GM23248 (cell line): ENCODE measurements at regions not wholly inside any gene's neighbourhood (a gene's known extent, or its start where the extent isn't known, plus 50 kb on each side); places are given as distances from the start of the nearest gene placed in this dataset.

Source experiments
- DNase-seq: peaks from one replicate; pipeline ENCODE4 v3.0.0-alpha.2; 2015
- H2AFZ ChIP-seq: fragments of 200-600 bp; sonication (generic); 2 replicates; pipeline ENCODE4 v1.6.1; 2016; ENCODE audit warnings: antibody characterized with exemption
- H3F3A ChIP-seq: fragments of 200-600 bp; sonication (generic); 2 replicates; pipeline ENCODE4 v1.6.1; 2016; ENCODE audit warnings: mild to moderate bottlenecking, antibody characterized with exemption, mixed run types; ENCODE audit not compliant: insufficient read depth
- H3K27ac ChIP-seq: fragments of 200-600 bp; sonication (generic); 2 replicates; pipeline ENCODE4 v1.5.1; 2016; ENCODE audit warnings: mild to moderate bottlenecking
- H3K27me3 ChIP-seq: fragments of 200-600 bp; sonication (generic); replicated peaks from 2 replicates; pipeline ENCODE4 v1.6.1; 2016; ENCODE audit warnings: mild to moderate bottlenecking; ENCODE audit not compliant: insufficient read depth
- H3K36me3 ChIP-seq: fragments of 200-600 bp; sonication (generic); 2 replicates; pipeline ENCODE4 v1.6.1; 2016; ENCODE audit warnings: low read depth, mild to moderate bottlenecking
- H3K4me1 ChIP-seq: fragments of 200-600 bp; sonication (generic); 2 replicates; pipeline ENCODE4 v1.6.1; 2016; ENCODE audit warnings: mild to moderate bottlenecking; ENCODE audit not compliant: insufficient read depth
- H3K4me2 ChIP-seq: fragments of 200-600 bp; sonication (generic); one replicate; pipeline ENCODE4 v1.6.1; 2016; ENCODE audit warnings: mild to moderate bottlenecking; ENCODE audit not compliant: unreplicated experiment
- H3K4me3 ChIP-seq: fragments of 200-600 bp; sonication (generic); 2 replicates; pipeline ENCODE4 v1.5.1; 2016; ENCODE audit warnings: mild to moderate bottlenecking
- H3K79me2 ChIP-seq: fragments of 200-600 bp; sonication (generic); 2 replicates; pipeline ENCODE4 v1.6.1; 2016; ENCODE audit warnings: mild to moderate bottlenecking; ENCODE audit not compliant: insufficient read depth
- H3K9ac ChIP-seq: fragments of 200-600 bp; sonication (generic); 2 replicates; pipeline ENCODE4 v1.6.1; 2016; ENCODE audit warnings: mild to moderate bottlenecking
- H3K9me2 ChIP-seq: fragments of 200-600 bp; sonication (generic); 2 replicates; pipeline ENCODE4 v1.6.1; 2016; ENCODE audit warnings: mixed run types, mild to moderate bottlenecking, moderate library complexity; ENCODE audit not compliant: insufficient read depth
- H3K9me3 ChIP-seq: fragments of 200-600 bp; sonication (generic); one replicate; pipeline ENCODE4 v1.6.1; 2017; ENCODE audit warnings: low read depth
- H4K20me1 ChIP-seq: fragments of 200-600 bp; sonication (generic); 2 replicates; pipeline ENCODE4 v1.6.0; 2016; ENCODE audit not compliant: insufficient read depth
- EZH2 ChIP-seq: fragments of 200-600 bp; sonication (generic); IDR thresholded peaks from 2 replicates; pipeline ENCODE4 v1.6.1; 2018; ENCODE audit warnings: antibody characterized with exemption, mild to moderate bottlenecking; ENCODE audit not compliant: insufficient read depth, poor library complexity, severe bottlenecking
- EZH2phosphoT487 ChIP-seq: fragments of 200-600 bp; sonication (generic); IDR thresholded peaks from 2 replicates; pipeline ENCODE4 v1.6.1; 2018; ENCODE audit warnings: antibody characterized with exemption, moderate library complexity, mild to moderate bottlenecking, low read depth; ENCODE audit not compliant: insufficient read depth
- WGBS, 2 experiments: methylation state at CpG; one replicate each; pipeline ENCODE4 v1.1.6; 2015 to 2017; ENCODE audit warnings: low lambda C conversion rate in 2 of 2, low coverage in 1 of 2; ENCODE audit errors: missing lambda C conversion rate in 2 of 2; 5-methylcytosine and 5-hydroxymethylcytosine counted together
- in situ Hi-C: fragments of 300-500 bp; cut with MboI; formaldehyde crosslinking; loops from 2 replicates; pipeline ENCODE4 v1.15.0; 2020

DNA sequence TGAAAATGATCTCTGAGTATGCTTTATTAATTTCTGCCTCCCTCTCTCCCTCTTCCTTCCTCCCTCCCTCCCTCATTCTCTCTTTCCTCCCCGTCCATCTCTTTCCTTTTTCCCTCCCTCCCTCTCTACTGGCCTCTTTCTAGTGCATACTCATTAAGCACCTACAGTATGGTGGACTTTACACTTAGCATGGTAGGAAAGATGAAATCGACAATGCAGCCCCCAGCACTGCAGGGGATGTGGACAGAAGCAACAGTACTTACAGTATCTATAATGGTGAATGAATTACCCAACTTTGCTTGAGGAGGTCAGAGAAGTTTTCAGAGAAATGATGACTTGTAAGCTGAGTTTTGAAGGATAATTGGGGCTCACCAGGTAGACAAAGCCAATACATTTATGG lies 143.8 kb upstream of the RPS6KA3 start:
- TF ChIP-seq EZH2 (no peak), EZH2phosphoT487 (no peak)
- no peaks in the 10 kb centered on the region for H3K27me3 ChIP-seq
- 68 to 92% methylated on average over 1 to 2 of the region's 2 CpGs for WGBS, 2 experiments
- no peak for DNase-seq
- H3K4me1 ChIP-seq = no peaks in the 10 kb centered on the region
- no peaks in the 10 kb centered on the region for H3F3A ChIP-seq
- no peak overlapping the region for H3K4me3 ChIP-seq
- H3K9me2 ChIP-seq = no peaks in the 10 kb centered on the region
- H3K9me3 ChIP-seq = no peaks in the 10 kb centered on the region
- in situ Hi-C loops = no loop called here
- no peaks in the 10 kb centered on the region for H4K20me1 ChIP-seq
- H3K9ac ChIP-seq = no peak overlapping the region
- no peak overlapping the region for H3K27ac ChIP-seq
- H3K4me2 ChIP-seq = no peak overlapping the region
- no peaks in the 10 kb centered on the region for H3K79me2 ChIP-seq
- H3K36me3 ChIP-seq = no peaks in the 10 kb centered on the region
- no peak overlapping the region for H2AFZ ChIP-seq

DNA sequence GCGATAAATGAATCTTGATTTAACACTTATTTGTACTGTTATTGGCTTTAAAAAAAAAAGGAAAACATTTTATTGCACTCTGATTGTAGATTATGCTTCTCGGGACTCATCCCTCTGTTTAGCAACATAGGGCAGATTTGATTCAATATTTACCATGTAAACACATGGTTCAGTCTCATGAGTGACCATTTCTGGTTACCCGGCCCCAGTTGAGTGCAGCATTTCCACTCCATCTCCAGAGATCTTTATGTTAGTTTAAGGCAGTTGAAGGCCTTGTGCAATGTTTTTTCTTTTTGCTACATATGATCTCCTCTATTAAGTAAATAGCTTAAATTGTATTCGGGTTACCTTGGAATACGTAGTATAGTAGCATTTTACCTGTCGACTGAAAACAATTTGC lies 143.3 kb upstream of the RPS6KA3 start:
- no peak for TF ChIP-seq EZH2phosphoT487
- TF ChIP-seq EZH2 = no peak
- H3K27ac ChIP-seq = no peak overlapping the region
- no peaks in the 10 kb centered on the region for H3K36me3 ChIP-seq
- H3K79me2 ChIP-seq = no peaks in the 10 kb centered on the region
- H3K9me2 ChIP-seq = no peaks in the 10 kb centered on the region
- H3K9me3 ChIP-seq = no peaks in the 10 kb centered on the region
- no peak overlapping the region for H2AFZ ChIP-seq
- H3K4me3 ChIP-seq = no peak overlapping the region
- no peaks in the 10 kb centered on the region for H4K20me1 ChIP-seq
- DNase-seq = no peak
- no peaks in the 10 kb centered on the region for H3F3A ChIP-seq
- H3K27me3 ChIP-seq = no peaks in the 10 kb centered on the region
- in situ Hi-C loops = no loop called here
- H3K4me1 ChIP-seq = no peaks in the 10 kb centered on the region
- no peak overlapping the region for H3K4me2 ChIP-seq
- no peak overlapping the region for H3K9ac ChIP-seq
- WGBS, 2 experiments = 86 to 88% methylated on average over 6 of the region's 6 CpGs

DNA sequence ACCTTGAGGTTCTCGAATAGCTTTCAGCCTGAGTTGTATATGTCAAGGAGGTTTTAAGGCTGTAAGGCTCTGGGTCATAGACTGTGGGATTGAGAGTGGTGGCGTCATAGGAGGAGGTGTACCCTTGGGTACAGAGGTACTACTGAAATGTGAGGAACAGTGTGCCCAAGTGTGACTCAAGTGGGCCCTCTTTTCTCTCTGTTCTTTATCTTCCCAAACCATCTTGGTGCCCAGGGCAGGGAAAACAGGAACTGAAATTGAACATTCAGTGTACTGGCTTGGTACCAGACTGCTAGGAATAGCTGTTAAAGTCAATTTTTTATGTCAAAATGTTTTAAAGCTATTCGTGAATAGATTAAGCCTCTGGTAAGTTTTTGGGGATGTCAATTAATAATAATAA lies 136.2 kb upstream of the RPS6KA3 start:
- Histone ChIP-seq H3K4me1 (no peaks in the 10 kb centered on the region), H3K9me3 (no peaks in the 10 kb centered on the region), H3K27ac (no peak overlapping the region), H3K9ac (no peak overlapping the region), H2AFZ (no peak overlapping the region), H3K79me2 (no peaks in the 10 kb centered on the region), H4K20me1 (no peaks in the 10 kb centered on the region), H3F3A (no peaks in the 10 kb centered on the region), H3K4me2 (no peak overlapping the region), H3K36me3 (no peaks in the 10 kb centered on the region), H3K27me3 (no peaks in the 10 kb centered on the region), H3K9me2 (no peaks in the 10 kb centered on the region), H3K4me3 (no peak overlapping the region)
- in situ Hi-C loops = no loop called here
- DNase-seq = no peak
- TF ChIP-seq EZH2 = no peak
- no peak for TF ChIP-seq EZH2phosphoT487
- WGBS, 2 experiments = 3 to 37% methylated on average over 2 to 3 of the region's 3 CpGs

DNA sequence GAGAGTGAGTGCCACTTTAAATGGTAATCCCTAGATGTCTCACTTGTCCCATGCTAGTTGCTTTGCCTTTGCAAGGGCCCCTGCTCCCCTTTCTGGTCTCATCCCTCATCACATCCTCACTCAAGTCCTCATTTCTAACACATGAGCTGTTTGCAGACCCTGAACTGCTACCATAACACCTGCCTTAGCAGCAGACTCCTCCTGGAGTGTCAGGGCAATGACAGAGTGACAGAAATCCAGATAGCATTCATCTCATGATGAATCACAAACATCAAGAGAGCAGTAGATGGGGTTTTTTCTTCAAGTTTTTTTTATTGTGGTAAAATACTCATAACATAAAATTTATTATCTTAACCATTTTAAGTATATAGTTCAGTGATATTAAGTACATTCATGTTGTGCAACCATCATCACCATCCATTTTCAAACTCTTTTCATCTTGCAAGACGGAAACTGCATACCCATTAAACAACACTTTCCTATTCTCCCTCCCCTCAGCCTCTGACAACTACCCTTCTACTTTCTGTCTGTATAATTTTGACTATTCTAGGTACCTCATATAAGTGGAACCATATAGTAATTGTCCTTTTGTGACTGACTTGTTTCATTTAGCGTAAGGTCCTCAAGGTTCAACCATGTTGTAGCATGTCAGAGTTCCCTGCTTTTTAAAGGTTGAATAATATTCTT lies 133.2 kb upstream of the RPS6KA3 start:
- no peak overlapping the region for H3K4me3 ChIP-seq
- 80 to 86% methylated on average over 2 of the region's 2 CpGs for WGBS, 2 experiments
- no peaks in the 10 kb centered on the region for H3K79me2 ChIP-seq
- no peak for DNase-seq
- H2AFZ ChIP-seq = no peak overlapping the region
- no peak overlapping the region for H3K27ac ChIP-seq
- H3K4me1 ChIP-seq = no peaks in the 10 kb centered on the region
- no peaks in the 10 kb centered on the region for H3K9me2 ChIP-seq
- H3K4me2 ChIP-seq = no peak overlapping the region
- H3K36me3 ChIP-seq = no peaks in the 10 kb centered on the region
- no peak overlapping the region for H3K9ac ChIP-seq
- H3K9me3 ChIP-seq = no peaks in the 10 kb centered on the region
- H3F3A ChIP-seq = no peaks in the 10 kb centered on the region
- no peaks in the 10 kb centered on the region for H4K20me1 ChIP-seq
- H3K27me3 ChIP-seq = no peaks in the 10 kb centered on the region
- TF ChIP-seq EZH2 (no peak), EZH2phosphoT487 (no peak)
- in situ Hi-C loops = no loop called here

DNA sequence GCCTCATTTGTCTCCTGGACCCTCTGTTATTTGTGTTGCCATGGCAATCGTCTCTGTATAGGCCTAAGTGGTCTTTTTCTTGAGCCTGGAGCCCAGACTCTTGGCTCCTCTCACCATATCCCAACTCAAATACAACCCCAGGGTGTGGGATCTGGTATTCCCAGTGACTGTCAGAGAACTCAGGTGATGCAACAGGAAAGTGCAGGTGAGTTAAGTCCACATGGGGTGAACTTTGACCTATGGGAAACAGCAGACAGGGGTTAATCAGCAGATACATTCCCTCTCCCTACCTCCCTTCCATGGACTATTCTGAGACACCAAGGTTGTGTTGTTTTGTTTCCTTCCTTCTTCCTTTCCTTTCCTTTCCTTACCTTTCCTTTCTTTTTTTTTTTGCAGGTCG lies 130.9 kb upstream of the RPS6KA3 start:
- no peak overlapping the region for H2AFZ ChIP-seq
- no peak for DNase-seq
- no peak overlapping the region for H3K4me2 ChIP-seq
- no peaks in the 10 kb centered on the region for H3K9me3 ChIP-seq
- in situ Hi-C loops = no loop called here
- no peak overlapping the region for H3K9ac ChIP-seq
- no peak overlapping the region for H3K27ac ChIP-seq
- WGBS, 2 experiments = 59 to 67% methylated on average over 1 to 2 of the region's 2 CpGs
- no peak overlapping the region for H3K4me3 ChIP-seq
- H4K20me1 ChIP-seq = no peaks in the 10 kb centered on the region
- H3K4me1 ChIP-seq = no peaks in the 10 kb centered on the region
- no peaks in the 10 kb centered on the region for H3K79me2 ChIP-seq
- H3K9me2 ChIP-seq = no peaks in the 10 kb centered on the region
- no peak for TF ChIP-seq EZH2
- TF ChIP-seq EZH2phosphoT487 = no peak
- no peaks in the 10 kb centered on the region for H3F3A ChIP-seq
- no peaks in the 10 kb centered on the region for H3K27me3 ChIP-seq
- H3K36me3 ChIP-seq = no peaks in the 10 kb centered on the region
